ENCODE measurements at regions not wholly inside any gene's neighbourhood (a gene's known extent, or its start where the extent isn't known, plus 50 kb on each side); places are given as distances from the start of the nearest gene placed in this dataset.
"Not testable (repeated sequence)": the region's sequence is repeated elsewhere in the genome, so short reads cannot be mapped to it uniquely, and the experiment has no call there.

DNA sequence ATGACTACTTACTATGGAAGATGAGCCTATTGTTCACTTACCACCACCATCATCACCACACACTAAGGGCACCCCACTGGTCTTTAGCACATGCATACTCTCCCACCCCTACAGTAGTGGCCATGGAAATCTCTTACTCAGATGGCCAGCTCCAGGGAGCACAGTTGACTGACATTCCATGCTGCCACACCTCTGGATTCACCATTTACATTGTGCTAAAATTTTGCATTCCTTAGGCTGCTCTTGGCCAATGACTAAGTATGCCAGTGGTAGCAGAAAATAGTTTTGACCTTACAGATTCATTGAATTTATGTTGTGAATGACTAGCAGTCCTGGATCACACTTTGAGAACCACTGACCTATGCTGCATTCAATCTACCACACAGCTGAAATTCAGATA lies 306.9 kb downstream of the TSPY2 start:
- ATAC-seq; DNase-seq (ENCODE audit: low spot score): not testable (repeated sequence)

DNA sequence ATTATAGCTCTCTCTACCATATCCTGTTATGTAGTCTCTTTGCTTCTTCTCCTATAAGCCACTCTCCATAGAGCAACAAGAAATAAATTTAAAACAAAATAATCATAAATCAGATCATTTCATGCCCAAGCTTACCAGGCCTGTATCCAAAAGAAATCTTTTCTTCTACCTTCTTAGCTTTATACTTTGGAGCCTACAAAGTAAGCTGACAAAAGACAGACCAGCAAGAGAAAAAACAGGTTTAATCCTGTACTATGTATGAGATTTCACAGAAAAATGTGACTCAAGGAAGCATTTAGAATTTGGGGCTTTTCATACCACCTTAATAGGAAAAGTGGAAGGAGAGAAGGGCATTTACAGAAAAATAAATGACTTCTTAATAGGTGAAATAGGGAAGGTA lies 321.0 kb downstream of the TSPY2 start:
- ATAC-seq; DNase-seq (ENCODE audit: low spot score): not testable (repeated sequence)

All from left lobe of liver (tissue), 2 donors.